ENCODE measurements at regions not wholly inside any gene's neighbourhood (a gene's known extent, or its start where the extent isn't known, plus 50 kb on each side); places are given as distances from the start of the nearest gene placed in this dataset.

GRCh38 chr4:133483600-133484246, 334.6 kb downstream of the PCDH10 start:
- Histone ChIP-seq H3K36me3 (ENCODE audit: low read depth, low read length) (no peaks in the 10 kb centered on the region), H3K9me2 (replicated peaks; ENCODE audit: low read length) (no peaks in the 10 kb centered on the region), H3K4me2 (ENCODE audit: low read length) (no peak overlapping the region), H3K27ac (ENCODE audit: low read length) (no peak overlapping the region), H2AFZ (ENCODE audit: low read length) (no peak overlapping the region), H3K79me2 (ENCODE audit: low read length) (no peaks in the 10 kb centered on the region), H3K9me3 (ENCODE audit: low read length) (no peaks in the 10 kb centered on the region), H4K20me1 (ENCODE audit: low read length) (no peaks in the 10 kb centered on the region), H3K27me3 (ENCODE audit: low read length) (no peaks in the 10 kb centered on the region), H3K4me1 (ENCODE audit: insufficient read depth, low read length) (no peaks in the 10 kb centered on the region), H3F3A (ENCODE audit: low read length, unreplicated experiment) (no peaks in the 10 kb centered on the region), H3K4me3 (ENCODE audit: low read length) (no peak overlapping the region), H3K9ac (ENCODE audit: low read length) (no peak overlapping the region)
- peak; percentile 45 for DNase-seq
- CTCF ChIA-PET = interaction anchor here (1.1 to 1.6 kb wide), 2 partner anchors 329 to 338 kb away, joined by 3 to 8 read pairs; no protein-coding TSS in a partner anchor
- intact Hi-C loops (cut with micrococcal nuclease) = loop anchor here (1.0 to 2.0 kb wide), 2 partner anchors 329 to 337 kb away; no protein-coding TSS in a partner anchor
- ATAC-seq = peak; percentile 78
- POLR2A ChIA-PET (ENCODE audit: unreplicated experiment) = no interaction called here
- TF ChIP-seq EZH2 (IDR thresholded peaks at IDR 0.05; ENCODE audit: low read length, unreplicated experiment) (no peak), EZH2phosphoT487 (IDR thresholded peaks at IDR 0.05; ENCODE audit: borderline replicate concordance, low read length) (no peak), CTCF (conservative IDR thresholded peaks at IDR 0.05; ENCODE audit: low read depth, low read length) (peak; percentile 55)
- BruUV-seq (replicated peaks) = no TSS peak

- BruUV-seq (replicated peaks) = no TSS peak
- no peaks in the 10 kb centered on the region for H3K9me3 ChIP-seq (ENCODE audit: low read length)
- no peaks in the 10 kb centered on the region for H4K20me1 ChIP-seq (ENCODE audit: low read length)
- no peaks in the 10 kb centered on the region for H3K79me2 ChIP-seq (ENCODE audit: low read length)
- H3F3A ChIP-seq (ENCODE audit: low read length, unreplicated experiment) = no peaks in the 10 kb centered on the region
- H3K4me1 ChIP-seq (ENCODE audit: insufficient read depth, low read length) = no peaks in the 10 kb centered on the region
- POLR2A ChIA-PET (ENCODE audit: unreplicated experiment) = no interaction called here
- H2AFZ ChIP-seq (ENCODE audit: low read length) = no peak overlapping the region
- CTCF ChIA-PET = no interaction called here
- no peak overlapping the region for H3K27ac ChIP-seq (ENCODE audit: low read length)
- no peak for ATAC-seq
- no peak overlapping the region for H3K4me2 ChIP-seq (ENCODE audit: low read length)
- no peaks in the 10 kb centered on the region for H3K27me3 ChIP-seq (ENCODE audit: low read length)
- DNase-seq = no peak
- H3K9me2 ChIP-seq (replicated peaks; ENCODE audit: low read length) = no peaks in the 10 kb centered on the region
- no peaks in the 10 kb centered on the region for H3K36me3 ChIP-seq (ENCODE audit: low read depth, low read length)
- no peak overlapping the region for H3K9ac ChIP-seq (ENCODE audit: low read length)
- TF ChIP-seq EZH2 (IDR thresholded peaks at IDR 0.05; ENCODE audit: low read length, unreplicated experiment) = no peak
- TF ChIP-seq EZH2phosphoT487 (IDR thresholded peaks at IDR 0.05; ENCODE audit: borderline replicate concordance, low read length) = no peak
- no peak for TF ChIP-seq CTCF (conservative IDR thresholded peaks at IDR 0.05; ENCODE audit: low read depth, low read length)
- intact Hi-C loops (cut with micrococcal nuclease) = no loop called here
- no peak overlapping the region for H3K4me3 ChIP-seq (ENCODE audit: low read length)
These were observed 327.0 kb downstream of the PCDH10 start for GRCh38 chr4:133476063-133476462.

GRCh38 chr4:133474501-133474900, 325.4 kb downstream of the PCDH10 start:
- Histone ChIP-seq H3K9me3 (ENCODE audit: low read length) (no peaks in the 10 kb centered on the region), H3F3A (ENCODE audit: low read length, unreplicated experiment) (no peaks in the 10 kb centered on the region), H3K79me2 (ENCODE audit: low read length) (no peaks in the 10 kb centered on the region), H3K36me3 (ENCODE audit: low read depth, low read length) (no peaks in the 10 kb centered on the region), H3K9me2 (replicated peaks; ENCODE audit: low read length) (no peaks in the 10 kb centered on the region), H3K4me1 (ENCODE audit: insufficient read depth, low read length) (no peaks in the 10 kb centered on the region), H3K27ac (ENCODE audit: low read length) (no peak overlapping the region), H4K20me1 (ENCODE audit: low read length) (no peaks in the 10 kb centered on the region), H3K27me3 (ENCODE audit: low read length) (no peaks in the 10 kb centered on the region), H2AFZ (ENCODE audit: low read length) (no peak overlapping the region), H3K9ac (ENCODE audit: low read length) (no peak overlapping the region), H3K4me2 (ENCODE audit: low read length) (no peak overlapping the region), H3K4me3 (ENCODE audit: low read length) (no peak overlapping the region)
- no TSS peak for BruUV-seq (replicated peaks)
- CTCF ChIA-PET = no interaction called here
- no peak for DNase-seq
- TF ChIP-seq EZH2 (IDR thresholded peaks at IDR 0.05; ENCODE audit: low read length, unreplicated experiment) (no peak), CTCF (conservative IDR thresholded peaks at IDR 0.05; ENCODE audit: low read depth, low read length) (no peak), EZH2phosphoT487 (IDR thresholded peaks at IDR 0.05; ENCODE audit: borderline replicate concordance, low read length) (no peak)
- no peak for ATAC-seq
- intact Hi-C loops (cut with micrococcal nuclease) = no loop called here
- POLR2A ChIA-PET (ENCODE audit: unreplicated experiment) = no interaction called here

Data from PC-3 (cell line).